GM21529 (cell line): ENCODE measurements at regions not wholly inside any gene's neighbourhood (a gene's known extent, or its start where the extent isn't known, plus 50 kb on each side); places are given as distances from the start of the nearest gene placed in this dataset.

Source experiments
- ATAC-seq: cut with Tn5 transposase; IDR thresholded peaks from one replicate; pipeline ENCODE4 v1.9.1; 2021; ENCODE audit not compliant: unreplicated experiment

- ATAC-seq: no peak
Observed at GRCh38 chr5:124287813-124288212, 458.6 kb downstream of the ZNF608 start.

GRCh38 chr5:124285733-124286132, 460.7 kb downstream of the ZNF608 start:
- ATAC-seq: no peak

- ATAC-seq: no peak
Observed at GRCh38 chr5:124285071-124285470, 461.4 kb downstream of the ZNF608 start.

GRCh38 chr5:124283031-124283430, 463.4 kb downstream of the ZNF608 start:
- no peak for ATAC-seq

GRCh38 chr5:124280079-124280478, 466.4 kb downstream of the ZNF608 start:
- ATAC-seq: no peak

GRCh38 chr5:124279146-124279876, 467.1 kb downstream of the ZNF608 start:
- ATAC-seq: no peak

- no peak for ATAC-seq
Observed at GRCh38 chr5:124278636-124279035, 467.8 kb downstream of the ZNF608 start.

- ATAC-seq: no peak
Observed at GRCh38 chr5:124277767-124278545, 468.5 kb downstream of the ZNF608 start.

- ATAC-seq: no peak
Observed at GRCh38 chr5:124276166-124276565, 470.3 kb downstream of the ZNF608 start.

GRCh38 chr5:124274949-124275348, 471.5 kb downstream of the ZNF608 start:
- ATAC-seq: no peak

GRCh38 chr5:124264499-124264898, 481.9 kb downstream of the ZNF608 start:
- ATAC-seq: no peak

GRCh38 chr5:124263680-124264491, 482.6 kb downstream of the ZNF608 start:
- no peak for ATAC-seq

GRCh38 chr5:124262991-124263571, 483.4 kb downstream of the ZNF608 start:
- ATAC-seq: no peak

GRCh38 chr5:124262470-124262869, 484.0 kb downstream of the ZNF608 start:
- no peak for ATAC-seq

GRCh38 chr5:124261848-124262247, 484.6 kb downstream of the ZNF608 start:
- no peak for ATAC-seq

GRCh38 chr5:124260921-124261515, 485.4 kb downstream of the ZNF608 start:
- no peak for ATAC-seq

GRCh38 chr5:124259017-124259416, 487.4 kb downstream of the ZNF608 start:
- ATAC-seq: no peak

- no peak for ATAC-seq
Observed at GRCh38 chr5:124257048-124257447, 489.4 kb downstream of the ZNF608 start.

GRCh38 chr5:124253203-124253810, 493.1 kb downstream of the ZNF608 start:
- ATAC-seq: no peak

- no peak for ATAC-seq
Observed at GRCh38 chr5:124252747-124253146, 493.7 kb downstream of the ZNF608 start.
